SK-N-MC (cell line): ENCODE measurements at regions not wholly inside any gene's neighbourhood (a gene's known extent, or its start where the extent isn't known, plus 50 kb on each side); places are given as distances from the start of the nearest gene placed in this dataset.
A peak's percentile ranks its signal among the peaks of the same experiment; 100 is the strongest.

ENCODE experiments used
- DNase-seq: peaks from one replicate; pipeline ENCODE4 v3.0.0-alpha.2; 2011; ENCODE audit warnings: low read depth, low spot score
- H3K27ac ChIP-seq: fragments of 200-600 bp; sonication (generic); 2 replicates; pipeline ENCODE4 v1.5.1; 2016; ENCODE audit warnings: mixed run types
- H3K36me3 ChIP-seq: fragments of 200-600 bp; sonication (generic); 2 replicates; pipeline ENCODE4 v1.6.1; 2017; ENCODE audit warnings: antibody characterized with exemption, low read length, mixed read lengths; ENCODE audit not compliant: insufficient read depth
- H3K4me3 ChIP-seq: fragments of 200-600 bp; sonication (generic); 2 replicates; pipeline ENCODE4 v1.5.1; 2016
- H3K9ac ChIP-seq: fragments of 200-600 bp; sonication (generic); 2 replicates; pipeline ENCODE4 v1.8.0; 2017; ENCODE audit warnings: mixed run types, mixed read lengths; ENCODE audit not compliant: insufficient read length
- H3K9me3 ChIP-seq: fragments of 200-600 bp; sonication (generic); 2 replicates; pipeline ENCODE4 v1.6.1; 2017; ENCODE audit warnings: low read depth, mild to moderate bottlenecking, antibody characterized with exemption, low read length, moderate library complexity, mixed read lengths
- EZH2 ChIP-seq: fragments of 200-600 bp; sonication (generic); IDR thresholded peaks from one replicate; pipeline ENCODE4 v1.6.1; 2017; ENCODE audit warnings: antibody characterized with exemption
- FOXP2 ChIP-seq: optimal IDR thresholded peaks from 2 replicates; pipeline ENCODE3; 2011; ENCODE audit warnings: mild to moderate bottlenecking, moderate library complexity; ENCODE audit not compliant: insufficient read depth; ENCODE audit errors: extremely low read length, control extremely low read depth
- POLR2AphosphoS5 ChIP-seq: IDR thresholded peaks from 2 replicates; pipeline ENCODE4 v1.6.1; 2012; ENCODE audit warnings: mild to moderate bottlenecking, low read depth, low read length, borderline replicate concordance

DNA sequence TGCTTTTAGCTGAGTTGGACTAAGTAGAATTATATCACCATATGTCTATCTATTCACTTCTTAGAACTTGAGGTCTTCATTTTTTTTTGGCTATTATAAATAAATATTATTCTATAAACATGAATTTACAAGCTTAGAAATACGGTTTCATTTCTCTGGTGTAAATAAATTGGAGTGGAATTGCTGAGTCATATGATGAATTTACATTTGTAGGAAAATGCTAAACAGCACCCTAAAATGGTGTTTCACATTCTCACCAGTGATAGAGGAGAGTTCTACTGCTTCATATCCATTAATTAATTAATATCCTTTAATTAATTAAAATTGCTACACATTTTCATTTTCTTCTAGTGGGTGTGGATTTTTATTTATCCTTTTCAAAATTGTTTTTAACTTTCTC lies 318.3 kb downstream of the MDFIC start:
- no peak overlapping the region for H3K27ac ChIP-seq
- DNase-seq, result no peak
- H3K36me3 ChIP-seq, result no peaks in the 10 kb centered on the region
- TF ChIP-seq POLR2AphosphoS5 (no peak), EZH2 (no peak), FOXP2 (no peak)
- no peak overlapping the region for H3K9ac ChIP-seq
- no peaks in the 10 kb centered on the region for H3K9me3 ChIP-seq
- no peak overlapping the region for H3K4me3 ChIP-seq

DNA sequence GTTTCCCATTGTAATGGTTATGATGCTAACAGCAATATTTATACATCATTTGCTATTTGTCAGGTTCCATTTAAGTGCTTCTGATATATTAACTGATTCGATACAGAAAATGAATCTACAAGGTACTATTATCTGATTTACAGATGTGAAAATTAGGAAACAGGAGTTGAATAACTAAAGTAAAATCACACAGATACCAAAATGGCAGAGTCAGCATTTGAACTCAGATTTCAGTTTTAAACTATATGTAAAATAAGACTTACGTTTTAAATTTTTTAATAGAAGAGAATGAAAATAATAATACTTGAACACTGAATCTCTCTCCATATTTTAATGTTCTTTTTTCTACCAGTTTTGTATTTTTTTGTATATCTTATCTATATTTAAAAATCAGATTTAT lies 313.2 kb downstream of the MDFIC start:
- DNase-seq, result no peak
- no peak for TF ChIP-seq FOXP2
- no peak for TF ChIP-seq EZH2
- no peak for TF ChIP-seq POLR2AphosphoS5
- Histone ChIP-seq H3K9me3 (no peaks in the 10 kb centered on the region), H3K36me3 (no peaks in the 10 kb centered on the region), H3K27ac (no peak overlapping the region), H3K9ac (no peak overlapping the region), H3K4me3 (no peak overlapping the region)

DNA sequence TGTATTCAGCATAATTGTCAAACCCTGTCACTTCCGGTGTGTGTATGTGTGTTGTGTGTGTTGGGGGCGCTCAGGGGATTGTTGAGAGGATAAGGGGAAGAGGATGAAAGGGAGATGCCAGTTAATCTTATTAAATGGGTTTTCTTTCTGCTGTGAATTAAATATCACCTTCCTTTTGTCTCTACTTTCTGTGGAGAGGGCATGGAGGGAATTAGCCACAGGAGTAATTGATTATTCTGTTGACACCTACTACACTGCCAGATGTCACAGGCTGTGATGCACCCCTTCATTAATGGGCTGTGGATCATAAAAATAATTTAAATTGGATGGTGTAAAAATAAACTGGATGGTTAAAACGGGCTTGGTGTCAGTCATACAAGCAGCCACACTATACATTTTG lies 311.9 kb downstream of the MDFIC start:
- DNase-seq, result no peak
- H3K9me3 ChIP-seq, result no peaks in the 10 kb centered on the region

DNA sequence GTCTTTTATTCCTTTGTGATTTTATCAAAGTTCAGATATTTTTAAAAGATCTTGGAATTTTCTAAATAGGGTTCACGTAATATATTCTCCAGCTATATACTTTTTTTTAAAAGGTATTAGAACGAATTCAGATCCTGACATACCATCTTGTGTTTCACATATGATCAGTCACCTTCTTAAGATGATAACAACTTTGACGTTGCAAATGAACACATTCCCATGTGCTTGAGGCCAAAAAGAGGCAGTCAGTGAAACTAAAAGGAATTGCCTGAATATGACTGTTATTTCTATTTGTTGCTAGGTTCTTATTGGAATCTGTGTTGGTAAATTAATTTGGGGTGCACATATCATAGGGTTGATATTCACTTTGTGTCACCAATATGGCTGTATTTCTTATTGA lies 310.1 kb downstream of the MDFIC start:
- H3K9me3 ChIP-seq, result no peaks in the 10 kb centered on the region
- DNase-seq, result no peak
- H3K36me3 ChIP-seq, result no peaks in the 10 kb centered on the region
- H3K9ac ChIP-seq, result no peak overlapping the region
- no peak overlapping the region for H3K27ac ChIP-seq
- TF ChIP-seq POLR2AphosphoS5, result no peak
- TF ChIP-seq EZH2, result no peak
- no peak for TF ChIP-seq FOXP2
- no peak overlapping the region for H3K4me3 ChIP-seq

More for the DNA sequence above, 311.9 kb downstream of the MDFIC start:
- no peak for TF ChIP-seq POLR2AphosphoS5
- TF ChIP-seq FOXP2, result no peak
- no peak for TF ChIP-seq EZH2
- Histone ChIP-seq H3K4me3 (no peak overlapping the region), H3K36me3 (no peaks in the 10 kb centered on the region), H3K27ac (no peak overlapping the region), H3K9ac (no peak overlapping the region)

DNA sequence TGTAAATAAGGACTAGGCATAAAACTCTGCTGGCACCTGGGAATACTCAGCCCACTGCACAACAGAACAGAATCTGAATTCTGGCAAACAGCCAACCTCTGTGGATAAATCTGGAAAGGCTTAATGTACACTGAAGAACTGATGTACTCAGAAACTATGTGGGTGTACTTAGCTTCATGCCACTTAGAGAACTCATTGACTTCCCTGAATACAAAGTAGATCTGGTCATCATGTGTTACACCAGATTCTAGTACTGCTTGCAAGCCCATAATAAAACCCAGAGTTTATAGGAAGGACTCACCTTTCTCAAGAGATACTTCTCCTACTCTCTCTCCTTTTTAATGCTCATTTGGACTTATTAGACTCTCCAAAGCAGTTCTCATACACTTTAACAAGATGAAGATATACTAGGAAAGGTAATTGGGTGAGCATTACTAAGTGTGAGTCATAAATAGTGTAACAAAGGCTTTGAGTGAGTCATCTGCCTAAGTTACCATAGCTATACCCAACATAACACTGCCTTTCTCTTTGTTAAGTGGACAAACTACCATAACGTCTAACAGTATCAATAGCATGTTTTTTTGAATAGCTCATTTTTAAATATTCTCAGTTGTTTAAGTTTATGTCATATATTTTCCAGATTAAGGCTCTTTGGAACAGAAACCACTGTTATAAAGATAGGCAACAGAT lies 309.1 kb downstream of the MDFIC start:
- no peaks in the 10 kb centered on the region for H3K36me3 ChIP-seq
- H3K27ac ChIP-seq, result no peak overlapping the region
- no peak overlapping the region for H3K9ac ChIP-seq
- TF ChIP-seq EZH2, result no peak
- TF ChIP-seq POLR2AphosphoS5, result no peak
- no peak for TF ChIP-seq FOXP2
- H3K9me3 ChIP-seq, result no peaks in the 10 kb centered on the region
- peak; percentile 69 for DNase-seq
- H3K4me3 ChIP-seq, result no peak overlapping the region

DNA sequence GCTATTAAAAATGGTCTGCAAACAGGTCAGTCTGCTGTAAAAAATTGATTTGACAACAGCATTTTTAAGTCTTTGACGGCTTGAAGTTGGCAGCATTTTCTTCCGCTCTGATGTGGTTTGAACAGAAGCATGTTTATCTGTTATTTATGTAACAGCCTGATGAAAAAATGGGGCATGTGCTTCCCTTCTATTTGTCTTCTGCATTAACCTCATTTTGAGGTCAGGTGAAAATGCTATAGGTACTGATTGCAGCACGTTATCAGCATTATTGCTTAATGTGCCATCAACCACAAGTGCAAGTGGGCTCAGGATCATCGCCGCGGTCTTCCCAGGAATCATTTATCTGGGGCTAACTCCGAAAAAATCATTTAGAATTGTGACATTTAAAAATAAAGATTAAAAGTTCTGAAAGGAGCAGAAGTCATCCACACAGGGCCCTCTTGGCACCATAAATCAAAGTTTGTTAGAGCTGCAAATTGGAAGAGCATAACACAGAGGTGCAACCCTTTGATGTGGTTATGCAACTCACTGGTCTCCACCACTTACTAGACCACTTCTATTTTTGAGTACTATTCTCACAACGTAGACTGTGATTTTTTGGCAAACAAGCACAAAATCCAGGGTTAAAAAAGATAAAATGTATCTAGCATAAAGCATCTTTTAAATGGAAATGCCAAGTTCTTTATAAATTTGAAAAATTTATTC lies 307.7 kb downstream of the MDFIC start:
- no peaks in the 10 kb centered on the region for H3K36me3 ChIP-seq
- no peak overlapping the region for H3K9ac ChIP-seq
- no peak for DNase-seq
- no peak overlapping the region for H3K27ac ChIP-seq
- H3K4me3 ChIP-seq, result no peak overlapping the region
- H3K9me3 ChIP-seq, result no peaks in the 10 kb centered on the region
- TF ChIP-seq POLR2AphosphoS5, result no peak
- TF ChIP-seq EZH2, result no peak
- TF ChIP-seq FOXP2, result no peak

DNA sequence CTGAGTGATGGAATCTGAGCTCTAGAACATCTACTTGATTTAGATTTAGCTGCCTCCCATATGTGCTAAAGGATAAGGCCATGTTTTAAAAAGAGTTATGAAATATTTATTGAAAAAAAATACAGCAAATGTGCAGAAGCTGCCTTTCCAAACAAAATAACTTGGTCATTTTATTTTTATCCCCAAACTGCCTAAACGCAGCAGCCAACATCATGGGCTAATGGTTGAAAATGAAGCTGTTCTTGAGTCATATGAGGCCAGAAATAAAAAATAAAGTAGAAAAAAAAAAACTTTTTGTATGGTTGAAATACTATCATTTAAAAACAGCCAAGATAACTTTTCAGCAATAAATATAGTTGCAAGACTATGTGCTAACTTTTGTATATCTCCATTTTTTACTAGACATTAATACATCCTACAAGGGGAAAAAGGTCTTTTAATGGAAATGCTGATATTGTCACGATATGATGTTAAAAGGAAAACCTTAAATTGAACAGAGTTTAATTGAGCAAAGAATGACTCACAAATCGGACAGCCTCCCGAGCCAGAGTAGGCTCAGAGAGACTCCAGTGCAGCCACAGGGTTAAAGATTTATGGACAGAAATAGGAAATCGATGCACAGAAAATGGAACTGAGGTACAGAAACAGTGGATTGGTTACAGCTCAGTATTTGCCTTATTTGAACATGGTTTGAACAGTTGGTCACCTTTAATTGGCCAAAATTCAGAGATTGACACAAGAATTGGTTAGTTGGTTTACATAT lies 305.8 kb downstream of the MDFIC start:
- no peak for TF ChIP-seq FOXP2
- TF ChIP-seq EZH2, result no peak
- no peak for TF ChIP-seq POLR2AphosphoS5

DNA sequence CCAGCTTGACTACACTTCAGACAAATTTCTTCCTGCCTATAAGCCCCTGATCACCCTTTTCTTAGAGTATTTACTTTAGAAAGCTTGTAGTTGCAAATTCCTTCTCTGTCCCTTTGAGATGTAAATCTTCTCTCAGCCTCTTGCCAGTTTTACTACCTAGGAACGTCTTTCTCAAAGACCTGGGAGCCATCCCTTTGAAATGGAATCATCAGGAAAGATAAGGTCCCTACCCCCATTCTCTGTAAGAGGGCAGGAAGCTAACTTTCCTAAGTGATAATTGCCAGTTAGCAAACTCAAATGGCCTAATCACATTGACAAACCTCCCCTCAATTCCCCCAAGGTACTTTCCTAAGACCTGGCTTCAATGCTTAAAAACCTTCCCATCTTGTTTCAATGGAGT lies 304.5 kb downstream of the MDFIC start:
- Histone ChIP-seq H3K4me3 (no peak overlapping the region), H3K9ac (no peak overlapping the region), H3K36me3 (no peaks in the 10 kb centered on the region), H3K27ac (no peak overlapping the region), H3K9me3 (no peaks in the 10 kb centered on the region)
- TF ChIP-seq FOXP2 (no peak), POLR2AphosphoS5 (no peak), EZH2 (no peak)
- no peak for DNase-seq

More for the DNA sequence above, 305.8 kb downstream of the MDFIC start:
- H3K4me3 ChIP-seq, result no peak overlapping the region
- DNase-seq, result no peak
- H3K36me3 ChIP-seq, result no peaks in the 10 kb centered on the region
- no peaks in the 10 kb centered on the region for H3K9me3 ChIP-seq
- no peak overlapping the region for H3K27ac ChIP-seq
- no peak overlapping the region for H3K9ac ChIP-seq

DNA sequence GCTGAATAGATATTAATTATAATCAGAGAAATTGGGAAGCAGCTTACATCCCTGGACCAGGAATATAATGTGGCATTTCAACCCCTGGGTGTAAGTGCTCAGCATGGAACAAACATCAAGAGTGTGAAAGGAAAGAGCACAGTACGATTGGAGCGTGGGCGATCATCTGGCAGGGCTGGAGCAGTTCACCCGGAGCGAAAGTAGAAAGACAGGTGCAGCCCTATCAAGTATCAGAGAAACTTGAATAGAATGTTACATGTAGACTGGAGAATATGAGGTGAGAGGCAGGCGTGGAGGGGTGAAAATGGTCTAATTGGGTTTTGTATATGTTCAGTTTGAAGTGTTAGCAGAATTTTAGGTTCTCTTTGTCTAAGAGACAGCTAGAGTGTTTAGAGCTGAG lies 303.0 kb downstream of the MDFIC start:
- no peaks in the 10 kb centered on the region for H3K36me3 ChIP-seq
- no peaks in the 10 kb centered on the region for H3K9me3 ChIP-seq
- H3K4me3 ChIP-seq, result no peak overlapping the region
- no peak overlapping the region for H3K27ac ChIP-seq
- no peak for DNase-seq
- TF ChIP-seq POLR2AphosphoS5 (no peak), FOXP2 (no peak), EZH2 (no peak)
- no peak overlapping the region for H3K9ac ChIP-seq
